ENCODE measurements at regions not wholly inside any gene's neighbourhood (a gene's known extent, or its start where the extent isn't known, plus 50 kb on each side); places are given as distances from the start of the nearest gene placed in this dataset.

DNA sequence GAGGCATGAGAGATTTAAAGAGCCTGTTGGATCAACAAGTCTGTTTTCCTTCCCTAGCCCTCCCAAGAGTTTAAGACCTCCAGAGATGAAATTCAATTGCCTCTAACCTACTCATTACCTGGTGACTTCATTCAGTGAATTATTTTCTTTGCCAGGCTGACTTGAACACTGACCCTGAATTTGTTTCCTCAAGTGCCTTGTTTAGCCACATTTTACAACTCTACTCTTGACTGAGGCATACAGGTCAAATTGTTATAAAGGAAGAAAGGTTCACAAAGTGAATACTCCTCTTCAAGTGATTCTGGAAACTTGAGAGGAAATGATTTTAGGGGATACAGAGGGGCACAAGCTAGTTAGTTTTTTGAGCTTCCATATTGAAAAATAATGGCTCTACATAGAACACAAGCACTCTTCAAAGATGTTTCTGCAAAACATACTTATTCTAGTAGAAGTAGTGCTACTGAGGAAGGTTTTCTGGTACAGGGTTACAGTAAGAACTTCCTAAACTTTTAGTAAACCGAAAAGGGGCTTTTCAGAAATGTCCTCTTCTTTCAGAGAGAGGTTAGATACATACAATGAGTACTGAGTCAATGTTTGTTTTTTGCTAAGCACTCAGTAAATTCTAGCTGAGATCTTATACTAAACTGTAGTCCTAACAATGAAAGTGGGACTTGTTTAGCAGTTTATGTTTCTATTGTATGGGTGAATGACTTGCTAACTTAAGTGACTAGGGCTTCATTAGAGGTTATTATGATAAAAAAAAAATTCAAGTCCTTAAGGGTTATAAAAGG lies 137.4 kb upstream of the SATB1 start:
- H3K9me3 Mint-ChIP-seq (ENCODE audit: unreplicated experiment), result peaks cover 9% of the 10 kb centered on the region
- DNase-seq, result no peak
- Histone ChIP-seq H3K9me3 (no peaks in the 10 kb centered on the region), H3K27me3 (replicated peaks; ENCODE audit: control insufficient read depth, insufficient read depth, low read length) (no peaks in the 10 kb centered on the region), H3K4me1 (no peaks in the 10 kb centered on the region), H3K4me3 (ENCODE audit: low read depth, low read length) (no peak overlapping the region), H3K36me3 (ENCODE audit: control insufficient read depth, insufficient read depth, low read length) (no peaks in the 10 kb centered on the region)
- intact Hi-C loops (cut with micrococcal nuclease; ENCODE audit: unreplicated experiment), result no loop called here
- ChIA-PET CTCF (interaction anchor here (0.7 kb wide), 1 partner anchor 95 kb away, joined by 4 read pairs; no protein-coding TSS in a partner anchor), POLR2A (no interaction called here)
- BruUV-seq (replicated peaks), result no TSS peak
- peaks cover 14% of the 10 kb centered on the region for H3K4me1 Mint-ChIP-seq (ENCODE audit: low read depth, unreplicated experiment)
- H3K36me3 Mint-ChIP-seq (ENCODE audit: insufficient read depth, unreplicated experiment), result no peaks in the 10 kb centered on the region
- H3K27me3 Mint-ChIP-seq (ENCODE audit: insufficient read depth, unreplicated experiment), result no peaks in the 10 kb centered on the region
- no peak overlapping the region for H3K4me3 Mint-ChIP-seq (ENCODE audit: unreplicated experiment)
- TF ChIP-seq, protein P1, sequence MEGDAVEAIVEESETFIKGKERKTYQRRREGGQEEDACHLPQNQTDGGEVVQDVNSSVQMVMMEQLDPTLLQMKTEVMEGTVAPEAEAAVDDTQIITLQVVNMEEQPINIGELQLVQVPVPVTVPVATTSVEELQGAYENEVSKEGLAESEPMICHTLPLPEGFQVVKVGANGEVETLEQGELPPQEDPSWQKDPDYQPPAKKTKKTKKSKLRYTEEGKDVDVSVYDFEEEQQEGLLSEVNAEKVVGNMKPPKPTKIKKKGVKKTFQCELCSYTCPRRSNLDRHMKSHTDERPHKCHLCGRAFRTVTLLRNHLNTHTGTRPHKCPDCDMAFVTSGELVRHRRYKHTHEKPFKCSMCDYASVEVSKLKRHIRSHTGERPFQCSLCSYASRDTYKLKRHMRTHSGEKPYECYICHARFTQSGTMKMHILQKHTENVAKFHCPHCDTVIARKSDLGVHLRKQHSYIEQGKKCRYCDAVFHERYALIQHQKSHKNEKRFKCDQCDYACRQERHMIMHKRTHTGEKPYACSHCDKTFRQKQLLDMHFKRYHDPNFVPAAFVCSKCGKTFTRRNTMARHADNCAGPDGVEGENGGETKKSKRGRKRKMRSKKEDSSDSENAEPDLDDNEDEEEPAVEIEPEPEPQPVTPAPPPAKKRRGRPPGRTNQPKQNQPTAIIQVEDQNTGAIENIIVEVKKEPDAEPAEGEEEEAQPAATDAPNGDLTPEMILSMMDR (IDR thresholded peaks at IDR 0.05; ENCODE audit: insufficient read depth in 1 of 2, low read depth in 1 of 2, low read length in 1 of 2, severe bottlenecking in 1 of 2, unreplicated experiment in 1 of 2), result no peak
- H3K27ac Mint-ChIP-seq (ENCODE audit: unreplicated experiment), result no peak overlapping the region

- no peaks in the 10 kb centered on the region for H3K27me3 ChIP-seq (replicated peaks; ENCODE audit: control insufficient read depth, insufficient read depth, low read length)
- no peak overlapping the region for H3K27ac Mint-ChIP-seq (ENCODE audit: unreplicated experiment)
- H3K27me3 Mint-ChIP-seq (ENCODE audit: insufficient read depth, unreplicated experiment), result no peaks in the 10 kb centered on the region
- no peaks in the 10 kb centered on the region for H3K4me1 ChIP-seq
- CTCF ChIA-PET, result interaction anchor here (0.5 to 1.7 kb wide), 4 partner anchors 199 to 429 kb away, joined by 3 to 12 read pairs (median 4); no protein-coding TSS in a partner anchor
- TF ChIP-seq, protein P1 (IDR thresholded peaks at IDR 0.05; ENCODE audit: insufficient read depth in 1 of 2, low read depth in 1 of 2, low read length in 1 of 2, severe bottlenecking in 1 of 2, unreplicated experiment in 1 of 2), result peak; percentile 68 to 72
- H3K4me3 Mint-ChIP-seq (ENCODE audit: unreplicated experiment), result no peak overlapping the region
- peaks cover 9% of the 10 kb centered on the region for H3K9me3 Mint-ChIP-seq (ENCODE audit: unreplicated experiment)
- POLR2A ChIA-PET, result no interaction called here
- H3K36me3 Mint-ChIP-seq (ENCODE audit: insufficient read depth, unreplicated experiment), result no peaks in the 10 kb centered on the region
- DNase-seq, result peak; percentile 45 to 48
- BruUV-seq (replicated peaks), result no TSS peak
- H3K4me3 ChIP-seq (ENCODE audit: low read depth, low read length), result no peak overlapping the region
- peaks cover 14% of the 10 kb centered on the region for H3K4me1 Mint-ChIP-seq (ENCODE audit: low read depth, unreplicated experiment)
- H3K36me3 ChIP-seq (ENCODE audit: control insufficient read depth, insufficient read depth, low read length), result no peaks in the 10 kb centered on the region
- H3K9me3 ChIP-seq, result no peaks in the 10 kb centered on the region
- intact Hi-C loops (cut with micrococcal nuclease; ENCODE audit: unreplicated experiment), result loop anchor here (1.0 to 2.0 kb wide), 3 partner anchors 199 to 471 kb away; no protein-coding TSS in a partner anchor
These were observed 134.2 kb upstream of the SATB1 start for GRCh38 chr3:18559331-18559842.

- H3K4me3 ChIP-seq (ENCODE audit: low read depth, low read length), result no peak overlapping the region
- DNase-seq, result no peak
- TF ChIP-seq, protein P1 (IDR thresholded peaks at IDR 0.05; ENCODE audit: insufficient read depth in 1 of 2, low read depth in 1 of 2, low read length in 1 of 2, severe bottlenecking in 1 of 2, unreplicated experiment in 1 of 2), result no peak
- BruUV-seq (replicated peaks), result no TSS peak
- intact Hi-C loops (cut with micrococcal nuclease; ENCODE audit: unreplicated experiment), result loop anchor here (2.0 kb wide), 1 partner anchor 472 kb away; no protein-coding TSS in a partner anchor
- no peaks in the 10 kb centered on the region for H3K4me1 ChIP-seq
- peaks cover 14% of the 10 kb centered on the region for H3K4me1 Mint-ChIP-seq (ENCODE audit: low read depth, unreplicated experiment)
- H3K9me3 ChIP-seq, result no peaks in the 10 kb centered on the region
- H3K4me3 Mint-ChIP-seq (ENCODE audit: unreplicated experiment), result no peak overlapping the region
- no peak overlapping the region for H3K27ac Mint-ChIP-seq (ENCODE audit: unreplicated experiment)
- POLR2A ChIA-PET, result no interaction called here
- H3K36me3 Mint-ChIP-seq (ENCODE audit: insufficient read depth, unreplicated experiment), result no peaks in the 10 kb centered on the region
- H3K27me3 Mint-ChIP-seq (ENCODE audit: insufficient read depth, unreplicated experiment), result peaks cover 3% of the 10 kb centered on the region
- peaks cover 9% of the 10 kb centered on the region for H3K9me3 Mint-ChIP-seq (ENCODE audit: unreplicated experiment)
- no peaks in the 10 kb centered on the region for H3K27me3 ChIP-seq (replicated peaks; ENCODE audit: control insufficient read depth, insufficient read depth, low read length)
- no peaks in the 10 kb centered on the region for H3K36me3 ChIP-seq (ENCODE audit: control insufficient read depth, insufficient read depth, low read length)
- CTCF ChIA-PET, result interaction anchor here (1.7 kb wide), 1 partner anchor 200 kb away, joined by 12 read pairs; no protein-coding TSS in a partner anchor
These were observed 133.4 kb upstream of the SATB1 start for GRCh38 chr3:18558507-18558906.

Measured in Caco-2 (cell line).